H54 (cell line): ENCODE measurements at regions not wholly inside any gene's neighbourhood (a gene's known extent, or its start where the extent isn't known, plus 50 kb on each side); places are given as distances from the start of the nearest gene placed in this dataset.
A peak's percentile ranks its signal among the peaks of the same experiment; 100 is the strongest.

ENCODE experiments used
- DNase-seq: peaks from one replicate; pipeline ENCODE4 v3.0.0; 2011; ENCODE audit warnings: low spot score, mixed read lengths; ENCODE audit not compliant: insufficient read length
- FAIRE-seq: peaks from 3 replicates; lab custom pipeline; 2011; peaks lifted over from hg19 to GRCh38; lab: Jason Lieb, UNC
- POLR2A ChIP-seq: IDR thresholded peaks from 2 replicates; pipeline ENCODE4 v1.6.1; 2011; ENCODE audit warnings: low read depth, mild to moderate bottlenecking, low read length

- no peak for DNase-seq
- FAIRE-seq = no peak
- TF ChIP-seq POLR2A = no peak
These were observed 407.4 kb upstream of the PRICKLE1 start for GRCh38 chr12:42996869-42997431.

GRCh38 chr12:42992826-42993225 lies 403.3 kb upstream of the PRICKLE1 start:
- DNase-seq = no peak
- TF ChIP-seq POLR2A = no peak
- FAIRE-seq = no peak

DNA sequence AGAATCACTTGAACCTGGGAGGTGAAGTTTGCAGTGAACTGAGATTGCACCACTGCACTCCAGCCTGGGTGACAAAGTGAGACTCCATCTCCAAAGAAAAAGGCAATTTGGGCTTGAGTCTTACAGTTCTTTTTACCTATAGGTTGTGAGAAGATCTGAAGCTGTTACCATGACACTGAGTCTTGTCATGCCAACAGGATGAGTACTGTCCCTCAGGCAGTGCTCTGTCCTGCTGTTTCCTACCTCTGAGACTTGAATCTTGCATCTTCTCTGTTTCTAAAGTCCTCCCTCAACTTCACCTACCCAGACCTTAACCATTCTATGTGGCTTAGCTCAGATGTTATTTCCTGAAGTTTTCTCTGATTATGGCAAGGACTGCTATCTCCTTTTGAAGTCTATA lies 400.8 kb upstream of the PRICKLE1 start:
- TF ChIP-seq POLR2A = no peak
- no peak for FAIRE-seq
- DNase-seq = no peak

DNA sequence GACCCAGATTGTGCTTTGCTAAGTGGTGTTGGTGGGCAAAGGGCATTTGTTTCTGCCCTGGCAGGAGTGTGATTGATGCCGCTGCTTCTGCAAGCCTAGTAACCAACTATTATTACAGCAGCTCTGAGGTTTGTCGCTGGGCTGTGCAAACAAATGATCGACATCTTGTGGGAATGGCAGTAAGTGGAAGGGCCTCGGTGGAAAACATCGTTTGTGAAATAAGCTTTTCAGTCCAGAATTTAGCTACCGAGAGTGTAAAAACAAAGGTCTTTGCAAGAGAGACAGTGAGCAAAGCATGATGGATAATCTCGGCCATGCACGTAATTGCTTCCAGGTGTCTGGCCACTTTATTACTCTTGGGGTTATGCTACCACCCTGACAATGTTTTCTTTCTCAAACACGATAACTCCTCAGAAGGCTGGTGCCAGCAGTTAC lies 397.7 kb upstream of the PRICKLE1 start:
- FAIRE-seq (no peak), DNase-seq (no peak)
- no peak for TF ChIP-seq POLR2A

DNA sequence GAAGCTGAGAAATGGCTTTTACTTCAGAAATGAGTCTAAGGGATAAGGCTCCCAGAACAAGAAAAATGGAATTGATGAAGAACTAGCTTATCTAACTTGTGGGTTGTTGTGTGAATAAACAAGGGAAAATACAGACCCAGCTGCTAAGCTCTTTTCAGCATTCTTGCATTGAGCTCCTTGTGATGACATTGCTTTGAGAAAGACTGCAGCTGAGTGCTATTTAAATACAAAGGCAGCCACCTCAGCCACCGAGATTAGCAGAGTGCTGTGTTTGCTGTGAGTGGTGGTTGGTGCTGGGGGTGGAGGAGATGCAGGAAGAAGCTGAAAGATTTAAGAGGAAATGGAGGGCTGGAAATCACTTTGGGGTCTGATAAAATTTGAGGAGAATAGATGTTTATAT lies 396.0 kb upstream of the PRICKLE1 start:
- no peak for TF ChIP-seq POLR2A
- FAIRE-seq = no peak
- DNase-seq = no peak

DNA sequence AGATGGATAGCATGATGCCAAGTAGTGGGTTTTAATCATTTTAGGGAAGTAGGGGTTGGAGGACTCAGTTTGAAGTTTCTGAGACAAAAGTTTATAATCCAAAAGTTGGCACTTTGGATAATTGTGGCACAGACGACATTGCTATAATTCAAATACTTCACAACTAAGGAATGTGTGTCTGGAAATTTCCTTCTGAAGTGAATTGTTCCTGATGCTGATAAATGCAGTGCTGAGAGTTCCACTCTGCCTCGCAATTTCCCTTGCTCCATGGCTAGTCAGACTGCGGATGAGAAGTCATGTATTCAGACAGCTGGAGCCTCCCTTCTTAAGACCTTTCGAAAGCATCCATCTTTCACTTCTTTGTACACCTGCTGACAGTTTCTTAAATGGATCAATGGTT lies 393.3 kb upstream of the PRICKLE1 start:
- DNase-seq (no peak), FAIRE-seq (peak; percentile 15)
- TF ChIP-seq POLR2A = no peak

GRCh38 chr12:42981379-42981778 lies 391.8 kb upstream of the PRICKLE1 start:
- DNase-seq (no peak), FAIRE-seq (peak; percentile 84)
- no peak for TF ChIP-seq POLR2A

- no peak for FAIRE-seq
- DNase-seq = no peak
- TF ChIP-seq POLR2A = no peak
These were observed 390.9 kb upstream of the PRICKLE1 start for GRCh38 chr12:42980441-42980840.

DNA sequence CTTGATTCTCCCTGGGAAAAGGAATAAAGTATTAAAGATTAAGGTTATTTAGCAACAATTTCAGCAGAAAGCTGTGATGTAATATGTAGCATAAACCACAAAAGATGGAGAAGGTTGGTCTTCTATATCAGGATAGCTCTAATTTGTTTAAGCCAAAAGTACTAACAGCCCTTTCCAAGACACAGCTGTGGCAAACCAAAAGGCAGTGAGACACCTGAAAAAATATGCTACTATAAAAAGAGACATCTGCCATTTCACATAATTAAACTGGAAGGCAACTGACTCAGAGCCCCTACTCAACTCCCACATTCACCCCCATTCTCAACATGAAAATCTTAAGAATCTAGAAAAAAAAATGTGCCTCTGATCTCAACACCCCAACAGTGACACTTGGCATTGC lies 390.2 kb upstream of the PRICKLE1 start:
- no peak for FAIRE-seq
- TF ChIP-seq POLR2A = no peak
- DNase-seq = no peak

DNA sequence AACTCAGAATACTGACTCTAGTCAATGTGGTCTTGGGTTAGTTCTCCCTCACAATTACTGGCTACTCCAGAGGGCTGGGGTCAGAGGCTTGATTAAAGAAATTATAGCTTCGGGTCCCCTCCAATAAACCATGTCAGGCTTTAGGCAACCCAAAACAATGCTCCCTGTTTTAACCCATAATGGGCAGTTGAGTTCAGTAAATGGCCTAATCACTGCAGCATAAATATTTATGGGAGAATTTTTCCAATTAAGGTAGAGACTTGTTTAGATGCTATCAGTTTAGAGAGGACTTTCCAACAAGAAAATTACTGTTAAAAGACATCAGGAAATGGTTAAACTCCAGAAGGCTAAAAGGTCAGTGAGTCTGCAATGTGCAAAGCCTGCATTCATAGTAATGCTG lies 389.2 kb upstream of the PRICKLE1 start:
- FAIRE-seq (no peak), DNase-seq (no peak)
- no peak for TF ChIP-seq POLR2A

DNA sequence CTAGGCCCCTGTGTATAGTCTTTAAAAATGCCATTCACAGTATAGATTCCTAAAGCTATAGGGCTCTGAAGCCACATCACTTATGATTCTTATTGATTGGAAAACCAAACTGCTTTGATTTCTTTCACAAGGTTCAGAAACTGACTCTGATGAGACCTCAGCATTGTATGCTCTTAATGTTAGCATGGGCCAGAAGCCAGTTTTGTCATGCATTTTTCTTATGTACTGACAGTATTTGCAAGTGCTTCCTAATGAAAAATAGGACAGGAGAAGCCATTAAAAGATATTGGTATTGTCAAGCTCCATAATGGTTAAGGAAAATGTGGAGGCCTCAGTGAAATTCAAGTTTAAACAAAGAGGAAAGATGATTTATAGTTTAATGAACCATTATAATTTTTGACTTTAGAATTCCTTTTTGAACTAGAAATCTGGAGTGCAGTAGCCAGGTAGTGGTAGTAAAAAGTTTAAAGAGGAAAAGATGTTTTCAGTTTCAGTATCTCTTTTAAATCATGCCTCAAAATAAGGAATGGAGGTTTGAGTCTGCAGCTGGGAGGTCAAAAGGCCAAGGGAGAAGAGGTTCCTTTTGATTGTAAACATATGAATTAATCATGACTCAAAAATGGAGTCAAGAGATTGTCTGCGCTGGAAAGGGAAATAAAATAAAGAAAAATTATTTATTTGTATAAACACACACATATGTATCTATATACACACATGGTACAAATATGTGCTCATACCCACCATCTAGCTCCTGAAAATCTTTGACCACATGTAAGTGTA lies 388.1 kb upstream of the PRICKLE1 start:
- DNase-seq (no peak), FAIRE-seq (no peak)
- TF ChIP-seq POLR2A = no peak

- TF ChIP-seq POLR2A = no peak
- FAIRE-seq (no peak), DNase-seq (no peak)
These were observed 387.1 kb upstream of the PRICKLE1 start for GRCh38 chr12:42976620-42977019.

GRCh38 chr12:42976122-42976521 lies 386.6 kb upstream of the PRICKLE1 start:
- DNase-seq (no peak), FAIRE-seq (no peak)
- TF ChIP-seq POLR2A = no peak

GRCh38 chr12:42969355-42969754 lies 379.8 kb upstream of the PRICKLE1 start:
- DNase-seq = no peak
- FAIRE-seq = no peak
- TF ChIP-seq POLR2A = no peak

- TF ChIP-seq POLR2A = no peak
- FAIRE-seq (no peak), DNase-seq (no peak)
These were observed 378.9 kb upstream of the PRICKLE1 start for GRCh38 chr12:42968426-42968825.
